ENCODE measurements at regions not wholly inside any gene's neighbourhood (a gene's known extent, or its start where the extent isn't known, plus 50 kb on each side); places are given as distances from the start of the nearest gene placed in this dataset.
"Not testable (repeated sequence)": the region's sequence is repeated elsewhere in the genome, so short reads cannot be mapped to it uniquely, and the experiment has no call there.

DNA sequence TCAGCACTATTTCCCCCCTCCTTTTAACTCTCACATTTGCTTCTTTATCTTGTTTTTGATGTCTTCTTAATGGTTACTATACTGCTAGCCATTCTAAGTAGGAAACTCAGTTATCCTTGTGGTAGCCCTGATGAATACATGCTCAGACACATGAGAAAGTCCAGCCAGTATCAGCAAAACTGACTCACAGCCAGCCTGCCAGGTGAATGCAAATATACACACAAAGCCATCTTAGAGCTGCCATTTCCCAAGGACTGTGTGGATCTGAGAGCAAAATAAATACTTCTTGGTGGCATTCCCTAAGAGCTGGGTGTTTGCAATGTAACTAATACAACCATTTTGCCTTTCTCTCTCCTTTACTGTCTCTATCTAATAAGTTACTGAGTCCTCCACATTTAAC is 455.2 kb downstream of the CCER1 start:
- no peak for DNase-seq

DNA sequence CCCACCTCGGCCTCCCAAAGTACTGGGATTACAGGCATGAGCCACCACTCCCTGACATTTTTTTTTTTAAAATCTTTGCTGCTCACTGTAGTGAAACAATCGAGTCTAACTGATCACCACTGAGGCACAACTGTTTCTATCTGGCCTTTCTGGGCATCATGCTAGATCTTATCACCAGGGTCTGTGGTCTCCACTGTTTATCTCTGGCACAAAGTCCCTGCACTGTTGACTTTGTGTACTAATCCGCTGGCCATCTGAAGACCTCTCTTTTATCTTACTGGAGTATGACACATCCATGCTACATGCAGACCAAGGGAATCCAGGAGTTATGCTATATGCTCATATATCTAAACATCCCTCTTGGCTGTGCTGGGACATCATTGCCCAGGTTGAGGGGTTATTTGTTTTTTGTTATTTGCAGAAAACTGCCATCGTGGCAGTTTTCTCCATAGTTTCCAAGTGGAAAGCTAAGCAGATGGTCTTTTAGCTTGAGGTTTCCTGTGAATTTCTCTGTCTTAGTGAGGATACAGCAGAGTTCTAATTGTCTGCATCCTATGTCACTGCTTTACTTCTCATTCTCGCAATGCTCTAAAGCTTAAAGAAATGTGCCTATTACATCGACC is 456.9 kb downstream of the CCER1 start:
- DNase-seq, result no peak

DNA sequence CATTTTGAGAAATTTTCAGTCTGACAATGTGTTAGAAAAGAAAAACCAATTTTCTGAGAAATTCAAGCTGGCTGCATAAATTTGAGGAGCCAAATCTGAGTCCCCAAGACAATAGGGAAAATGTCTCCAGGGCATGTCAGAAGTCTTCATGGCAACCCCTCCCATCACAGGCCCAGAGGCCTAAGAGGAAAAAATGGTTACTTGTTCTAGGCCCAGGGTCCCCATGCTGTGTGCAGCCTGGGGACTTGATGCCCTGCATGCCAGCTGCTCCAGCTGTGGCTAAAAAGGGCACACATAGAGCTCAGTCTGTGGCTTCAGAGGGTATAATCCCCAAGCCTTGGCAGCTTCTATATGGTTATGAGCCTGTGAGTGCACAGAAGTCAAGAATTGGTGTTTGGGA is 464.6 kb downstream of the CCER1 start:
- no peak for DNase-seq

- peak; percentile 62 for DNase-seq
Observed at GRCh38 chr12:90489141-90489540, 465.8 kb downstream of the CCER1 start.

- no peak for DNase-seq
Observed at GRCh38 chr12:90485560-90485959, 469.4 kb downstream of the CCER1 start.

- no peak for DNase-seq
Observed at GRCh38 chr12:90484094-90484493, 470.9 kb downstream of the CCER1 start.

- DNase-seq, result no peak
Observed at GRCh38 chr12:90481748-90482147, 473.2 kb downstream of the CCER1 start.

DNA sequence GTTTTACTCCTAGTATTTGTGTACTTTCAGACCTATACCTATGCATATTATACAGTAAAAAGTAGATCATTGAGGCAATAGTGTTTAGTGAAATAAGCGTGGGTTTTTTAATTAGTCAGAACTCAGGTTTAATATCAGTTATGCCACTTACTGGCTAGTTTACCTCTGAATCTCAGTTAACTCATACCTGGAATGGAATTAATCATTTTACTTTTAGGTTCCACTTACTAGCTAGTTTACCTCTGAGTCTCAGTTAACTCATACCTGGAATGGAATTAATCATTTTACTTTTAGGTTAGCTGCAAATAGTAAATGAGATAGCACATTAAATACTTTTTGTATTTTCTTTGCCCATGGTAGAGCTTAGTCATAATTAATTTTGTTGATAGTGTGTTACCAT is 475.7 kb downstream of the CCER1 start:
- DNase-seq, result no peak

DNA sequence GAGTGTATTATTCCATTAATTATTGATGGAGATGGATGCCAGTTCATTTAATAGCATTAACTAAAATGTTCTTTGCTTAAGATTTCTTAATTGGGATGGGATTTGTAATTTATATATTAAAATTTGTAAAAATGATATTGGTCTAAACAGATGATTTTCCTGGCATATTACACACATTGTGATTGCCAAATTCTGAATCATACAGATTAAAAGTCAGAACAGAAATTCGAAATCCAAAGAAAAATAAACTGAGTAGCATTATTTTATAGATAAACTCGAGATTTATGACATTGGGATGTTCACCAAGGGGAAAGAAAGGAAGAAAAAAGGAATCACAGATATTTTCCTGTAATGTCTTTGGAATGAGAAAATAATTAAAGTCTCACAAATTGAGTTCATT is 481.1 kb downstream of the CCER1 start:
- no peak for DNase-seq

- no peak for DNase-seq
Observed at GRCh38 chr12:90460681-90461080, 494.3 kb downstream of the CCER1 start.

DNA sequence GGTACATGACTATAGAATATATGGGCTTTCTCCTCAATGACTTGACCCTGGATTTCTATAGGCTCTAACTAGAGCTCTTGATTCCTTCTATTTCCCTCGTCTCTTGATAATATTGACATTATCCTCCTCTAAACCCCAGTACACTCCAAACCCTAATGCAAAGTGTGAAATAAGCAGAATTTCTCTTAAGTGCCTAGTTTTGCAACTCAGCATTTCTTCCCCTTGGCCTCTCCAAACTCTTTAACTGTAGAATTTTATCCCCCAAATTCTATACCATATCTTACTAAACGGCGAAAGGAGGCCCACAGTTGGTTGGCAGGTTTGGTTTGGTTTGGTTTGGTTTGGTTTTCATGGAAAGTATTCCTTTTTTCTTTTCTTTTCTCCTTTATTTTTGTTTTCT is 498.7 kb downstream of the CCER1 start:
- DNase-seq, result no peak

DNA sequence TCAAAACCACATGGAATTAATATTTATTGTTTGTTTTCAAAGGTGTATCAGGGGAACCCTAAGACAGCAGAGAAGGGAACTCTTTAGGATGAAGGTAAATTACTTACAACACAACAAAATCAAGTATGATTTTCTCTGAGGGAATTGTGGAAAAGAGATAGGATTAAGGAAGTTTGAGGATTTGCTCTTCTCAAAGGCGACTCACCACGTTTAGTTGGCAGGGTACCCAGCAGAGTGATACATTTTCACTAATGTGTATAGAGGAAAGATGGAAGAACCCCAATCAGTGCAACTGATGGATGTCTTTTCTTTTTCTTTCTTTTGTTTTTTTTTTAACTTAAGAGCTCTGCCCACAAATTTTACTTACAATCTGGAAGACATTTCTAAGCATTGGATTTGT is 499.2 kb downstream of the CCER1 start:
- peak; percentile 13 for DNase-seq

GRCh38 chr12:90449611-90450010 is 505.4 kb downstream of the CCER1 start:
- DNase-seq, result no peak

DNA sequence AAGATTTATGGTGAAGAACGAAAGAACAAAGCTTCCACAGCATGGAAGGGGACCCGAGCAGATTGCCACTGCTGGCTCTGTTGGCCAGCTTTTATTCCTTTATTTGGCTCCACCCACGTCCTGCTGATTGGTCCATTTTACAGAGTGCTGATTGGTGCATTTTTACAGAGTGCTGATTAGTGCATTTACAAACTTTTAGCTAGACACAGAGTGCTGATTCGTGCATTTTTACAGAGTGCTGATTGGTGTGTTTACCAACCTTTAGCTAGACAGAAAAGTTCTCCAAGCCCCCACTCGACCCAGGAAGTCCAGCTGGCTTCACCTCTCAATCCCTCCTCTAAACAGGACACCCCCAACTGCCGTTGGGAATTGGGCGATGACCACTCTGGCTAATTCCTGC is 511.5 kb downstream of the CCER1 start:
- not testable (repeated sequence) for DNase-seq

- DNase-seq, result no peak
Observed at GRCh38 chr12:90441431-90441830, 513.5 kb downstream of the CCER1 start.

- no peak for DNase-seq
Observed at GRCh38 chr12:90428881-90429280, 526.1 kb downstream of the CCER1 start.

- DNase-seq, result no peak
Observed at GRCh38 chr12:90428465-90428864, 526.5 kb downstream of the CCER1 start.

- no peak for DNase-seq
Observed at GRCh38 chr12:90423965-90424364, 531.0 kb downstream of the CCER1 start.

DNA sequence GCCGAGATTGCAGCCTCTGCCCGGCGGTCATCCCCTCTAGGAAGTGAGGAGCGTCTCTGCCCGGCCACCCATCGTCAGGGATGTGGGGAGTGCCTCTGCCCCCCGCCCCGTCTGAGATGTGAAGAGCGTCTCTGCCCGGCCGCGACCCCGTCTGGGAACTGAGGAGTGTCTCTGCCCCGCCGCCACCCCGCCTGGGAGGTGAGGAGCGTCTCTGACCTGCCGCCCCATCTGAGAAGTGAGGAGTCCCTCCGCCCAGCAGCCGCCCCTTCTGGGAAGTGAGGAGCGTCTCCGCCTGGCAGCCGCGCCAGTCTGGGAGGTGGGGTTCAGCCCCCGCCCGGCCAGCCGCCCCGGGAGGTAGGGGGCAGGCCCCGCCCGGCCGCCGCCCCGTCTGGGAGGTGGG is 544.0 kb downstream of the CCER1 start:
- no peak for DNase-seq

DNA sequence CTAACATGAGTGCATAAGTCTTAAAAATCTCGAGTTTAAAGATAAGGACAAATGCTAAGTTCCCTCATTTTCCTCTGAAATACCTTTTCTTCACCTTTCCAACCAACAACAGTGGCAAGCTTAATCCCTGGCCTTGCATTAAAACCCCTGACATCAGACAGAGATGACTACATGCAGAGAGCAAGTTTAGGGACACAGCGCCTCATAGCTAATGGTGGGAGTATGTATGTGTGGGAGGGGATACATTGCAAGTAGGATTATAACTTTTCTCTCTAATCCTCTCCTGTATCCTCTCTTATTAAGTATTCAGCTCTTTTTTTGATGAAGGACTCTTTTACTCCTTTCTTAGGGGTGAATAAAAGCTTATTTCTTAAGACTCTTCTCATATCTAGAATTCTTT is 547.1 kb downstream of the CCER1 start:
- DNase-seq, result peak; percentile 1

DNA sequence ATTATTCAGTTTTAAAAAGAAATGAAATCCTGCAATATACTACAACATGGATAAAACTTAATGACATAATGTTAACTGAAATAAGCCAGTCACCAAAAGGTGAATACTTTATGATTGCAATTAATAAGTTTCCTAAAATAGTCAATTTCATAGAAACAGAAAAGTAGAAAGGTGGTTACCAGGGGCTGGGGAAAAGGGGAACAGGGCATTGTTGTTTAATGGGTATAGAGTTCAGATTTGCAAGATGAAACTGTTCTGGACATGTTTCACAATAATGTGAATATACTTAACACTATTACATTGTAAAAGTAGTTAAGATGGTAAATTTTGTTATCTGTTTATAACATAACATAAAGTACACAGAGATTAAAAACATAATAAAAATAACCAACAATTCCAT is 550.9 kb downstream of the CCER1 start:
- no peak for DNase-seq

- DNase-seq, result no peak
Observed at GRCh38 chr12:90401185-90401584, 553.8 kb downstream of the CCER1 start.

- peak; percentile 20 for DNase-seq
Observed at GRCh38 chr12:90399357-90399756, 555.6 kb downstream of the CCER1 start.

DNA sequence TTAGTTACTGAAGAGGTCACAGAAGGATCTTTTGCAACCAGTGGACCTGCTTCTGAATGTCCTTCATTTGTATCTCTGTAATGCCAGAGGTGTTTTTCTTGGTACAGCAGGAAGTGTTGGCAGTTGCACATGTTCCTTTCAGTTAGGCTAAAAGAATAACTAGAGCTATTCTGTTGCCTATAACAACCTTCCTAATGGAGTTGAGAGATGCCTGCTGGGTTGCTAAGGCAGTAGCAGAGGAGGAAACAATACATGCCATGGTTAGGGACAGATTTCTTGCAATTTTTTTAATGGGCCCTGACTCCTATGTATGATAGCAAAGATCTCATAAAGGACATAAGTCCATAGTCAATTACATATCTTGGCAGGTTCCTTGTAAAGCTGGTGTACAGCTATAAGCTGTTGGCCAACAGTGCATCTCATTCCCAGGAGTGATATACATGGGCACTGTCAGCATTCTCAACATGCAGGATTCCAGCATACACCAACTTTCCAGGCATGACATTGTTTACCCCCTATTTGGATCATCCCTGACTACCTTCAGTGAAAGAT is 556.6 kb downstream of the CCER1 start:
- DNase-seq, result no peak

DNA sequence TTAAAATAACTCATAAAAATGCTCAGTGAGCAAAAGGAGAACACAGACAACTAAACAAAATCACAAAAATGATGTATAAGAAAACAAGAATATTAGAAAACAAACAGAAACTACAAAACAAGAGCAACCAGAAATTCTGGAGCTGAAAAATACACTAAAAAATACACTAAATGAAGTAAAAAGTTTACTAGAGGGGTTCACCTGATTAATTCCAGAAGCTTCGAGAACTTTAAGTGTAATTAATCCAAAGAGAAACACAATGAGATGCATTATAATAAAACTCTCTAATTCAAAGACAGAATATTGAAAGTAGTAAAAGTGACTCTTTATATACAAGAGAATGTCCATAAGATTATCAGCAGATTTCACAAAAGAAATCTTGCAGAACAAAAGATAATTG is 558.4 kb downstream of the CCER1 start:
- DNase-seq, result no peak

Measured in fibroblast of skin of abdomen (primary cell).